CD14-positive monocyte (primary cell): ENCODE measurements at regions not wholly inside any gene's neighbourhood (a gene's known extent, or its start where the extent isn't known, plus 50 kb on each side); places are given as distances from the start of the nearest gene placed in this dataset.

Experiments used
- DNase-seq, 3 donors: peaks; one replicate each; pipeline ENCODE4 v3.0.0-alpha.2; 2011 to 2022
- H2AFZ ChIP-seq: 2 replicates; pipeline ENCODE4 v1.6.0; 2012; ENCODE audit warnings: mild to moderate bottlenecking, low read depth, low read length, inconsistent platforms; ENCODE audit not compliant: insufficient read depth, poor library complexity, severe bottlenecking
- H3K27ac ChIP-seq, 2 donors: 1 replicate in 1 of 2; 2 replicates in 1 of 2; pipeline ENCODE4 v1.5.1; 2012 to 2013; ENCODE audit warnings: low read length in 2 of 2, control low read depth in 1 of 2, inconsistent platforms in 1 of 2, low read depth in 1 of 2, mild to moderate bottlenecking in 1 of 2
- H3K27me3 ChIP-seq, 2 donors: one replicate each; pipeline versions ENCODE4 v1.6.0 to v1.6.1; 2011 to 2013; ENCODE audit warnings: low read length in 2 of 2; ENCODE audit not compliant: control insufficient read depth in 2 of 2, insufficient read depth in 2 of 2
- H3K36me3 ChIP-seq, 2 donors: replicated peaks in 1 of 2; 1 replicate in 1 of 2; 2 replicates in 1 of 2; pipeline versions ENCODE4 v1.5.1 to v1.6.1; 2012 to 2013; ENCODE audit warnings: low read length in 2 of 2, control low read depth in 1 of 2, inconsistent platforms in 1 of 2, mild to moderate bottlenecking in 1 of 2; ENCODE audit not compliant: insufficient read depth in 2 of 2, control insufficient read depth in 1 of 2
- H3K4me1 ChIP-seq, 2 donors: 1 replicate in 1 of 2; 2 replicates in 1 of 2; pipeline versions ENCODE4 v1.5.1 to v1.6.1; 2012 to 2013; ENCODE audit warnings: low read length in 2 of 2, control low read depth in 1 of 2, inconsistent platforms in 1 of 2, mild to moderate bottlenecking in 1 of 2, moderate library complexity in 1 of 2; ENCODE audit not compliant: insufficient read depth in 2 of 2, control insufficient read depth in 1 of 2
- H3K4me2 ChIP-seq: replicated peaks from 2 replicates; pipeline ENCODE3; 2012; ENCODE audit warnings: low read length, moderate library complexity, mild to moderate bottlenecking; ENCODE audit not compliant: poor library complexity, severe bottlenecking; ENCODE audit errors: extremely low read depth
- H3K4me3 ChIP-seq, 3 experiments: fragments of 200-600 bp in 1 of 3; sonication (generic) in 1 of 3; replicated peaks in 1 of 3; 1 replicate in 2 of 3; 2 replicates in 1 of 3; pipeline ENCODE4 v1.5.1; 2011 to 2013; ENCODE audit warnings: low read length in 3 of 3, mild to moderate bottlenecking in 3 of 3, control low read depth in 2 of 3, low read depth in 2 of 3, inconsistent platforms in 1 of 3, moderate library complexity in 1 of 3
- H3K79me2 ChIP-seq: 2 replicates; pipeline ENCODE4 v1.6.0; 2012; ENCODE audit warnings: mild to moderate bottlenecking, control low read depth, inconsistent platforms, low read length, moderate library complexity; ENCODE audit not compliant: insufficient read depth
- H3K9ac ChIP-seq: 2 replicates; pipeline ENCODE4 v1.6.0; 2017; ENCODE audit warnings: low read length, mild to moderate bottlenecking; ENCODE audit not compliant: insufficient read depth, poor library complexity, severe bottlenecking
- H3K9me3 ChIP-seq, 2 donors: replicated peaks in 1 of 2; 1 replicate in 1 of 2; 2 replicates in 1 of 2; pipeline versions ENCODE4 v1.5.1 to v1.6.1; 2012 to 2013; ENCODE audit warnings: low read length in 2 of 2, control low read depth in 1 of 2; ENCODE audit not compliant: control insufficient read depth in 1 of 2, insufficient read depth in 1 of 2
- H4K20me1 ChIP-seq: 2 replicates; pipeline ENCODE4 v1.6.0; 2012; ENCODE audit warnings: mild to moderate bottlenecking, low read length, control low read depth, moderate library complexity; ENCODE audit not compliant: insufficient read depth
- H3K27ac Mint-ChIP-seq, 7 donors: one replicate each; pipeline ENCODE4 v1.8.0; 2020; ENCODE audit warnings: mild to moderate bottlenecking in 7 of 7, mixed read lengths in 7 of 7, moderate library complexity in 6 of 7, inconsistent platforms in 2 of 7
- H3K27me3 Mint-ChIP-seq, 3 donors: one replicate each; pipeline ENCODE4 v1.8.0; 2021 to 2022; ENCODE audit warnings: low read depth in 3 of 3, mild to moderate bottlenecking in 3 of 3, mixed read lengths in 3 of 3, moderate library complexity in 3 of 3, inconsistent platforms in 1 of 3
- H3K36me3 Mint-ChIP-seq, 2 donors: one replicate each; pipeline ENCODE4 v1.8.0; 2020; ENCODE audit warnings: mixed read lengths in 2 of 2, inconsistent platforms in 1 of 2, mild to moderate bottlenecking in 1 of 2
- H3K4me1 Mint-ChIP-seq: one replicate; pipeline ENCODE4 v1.8.0; 2020; ENCODE audit warnings: mild to moderate bottlenecking, mixed read lengths
- H3K4me3 Mint-ChIP-seq, 2 donors: one replicate each; pipeline ENCODE4 v1.8.0; 2020; ENCODE audit warnings: mild to moderate bottlenecking in 2 of 2, mixed read lengths in 2 of 2, moderate library complexity in 1 of 2
- H3K9me3 Mint-ChIP-seq, 7 donors: one replicate each; pipeline ENCODE4 v1.8.0; 2020 to 2022; ENCODE audit warnings: mixed read lengths in 7 of 7, mild to moderate bottlenecking in 6 of 7, moderate library complexity in 6 of 7, inconsistent platforms in 2 of 7
- CTCF ChIP-seq: fragments of 200-600 bp; IDR thresholded peaks from one replicate; pipeline ENCODE4 v1.8.0; 2022; ENCODE audit warnings: antibody characterized with exemption, mild to moderate bottlenecking
- WGBS: methylation state at CpG from one replicate; pipeline ENCODE4 v1.1.5; 2013; ENCODE audit warnings: missing lambda C conversion rate; ENCODE audit not compliant: insufficient coverage; 5-methylcytosine and 5-hydroxymethylcytosine counted together
- intact Hi-C, 2 donors: fragments of 100-400 bp; cut with micrococcal nuclease; formaldehyde crosslinking; loops; one replicate each; pipeline versions ENCODE4 v1.15.0 to v1.15.1; 2023

- intact Hi-C loops, result no loop called here
- Histone ChIP-seq H3K4me1 (no peaks in the 10 kb centered on the region), H3K27me3 (no peaks in the 10 kb centered on the region), H3K4me2 (no peak overlapping the region), H3K9ac (no peak overlapping the region), H3K4me3 (no peak overlapping the region), H3K27ac (no peak overlapping the region), H3K36me3 (no peaks in the 10 kb centered on the region), H2AFZ (no peak overlapping the region), H3K9me3 (no peaks in the 10 kb centered on the region), H4K20me1 (no peaks in the 10 kb centered on the region), H3K79me2 (no peaks in the 10 kb centered on the region)
- Mint-ChIP-seq H3K4me3 (no peak overlapping the region), H3K27ac (no peak overlapping the region), H3K4me1 (peaks cover 3% of the 10 kb centered on the region), H3K9me3 (peaks cover 0 to 4% (median 0%) of the 10 kb centered on the region in 7 donors), H3K27me3 (peaks cover 2 to 5% (median 5%) of the 10 kb centered on the region in 3 donors), H3K36me3 (no peaks in the 10 kb centered on the region)
- no peak for TF ChIP-seq CTCF
- 96% methylated on average over 2 of the region's 4 CpGs for WGBS
- no peak for DNase-seq
Measured at GRCh38 chr20:4406627-4407026, 157.5 kb upstream of the ADRA1D start.

GRCh38 chr20:4401601-4402000 is 152.5 kb upstream of the ADRA1D start:
- intact Hi-C loops, result no loop called here
- Histone ChIP-seq H3K4me1 (no peaks in the 10 kb centered on the region), H2AFZ (no peak overlapping the region), H3K4me3 (no peak overlapping the region), H3K79me2 (no peaks in the 10 kb centered on the region), H3K9ac (no peak overlapping the region), H3K27me3 (no peaks in the 10 kb centered on the region), H3K36me3 (no peaks in the 10 kb centered on the region), H3K4me2 (no peak overlapping the region), H4K20me1 (no peaks in the 10 kb centered on the region), H3K9me3 (no peaks in the 10 kb centered on the region), H3K27ac (no peak overlapping the region)
- TF ChIP-seq CTCF, result no peak
- Mint-ChIP-seq H3K36me3 (no peaks in the 10 kb centered on the region), H3K27me3 (peaks cover 2 to 5% (median 3%) of the 10 kb centered on the region in 3 donors), H3K27ac (no peak overlapping the region), H3K4me3 (no peak overlapping the region), H3K9me3 (peaks cover 0 to 9% (median 3%) of the 10 kb centered on the region in 7 donors), H3K4me1 (no peaks in the 10 kb centered on the region)
- DNase-seq, result no peak
- 100% methylated on average over 1 of the region's 3 CpGs for whole genome bisulfite sequencing
